HepG2 (cell line): ENCODE measurements at regions not wholly inside any gene's neighbourhood (a gene's known extent, or its start where the extent isn't known, plus 50 kb on each side); places are given as distances from the start of the nearest gene placed in this dataset.

Experiments
- ATAC-seq: fragments of 200-7000 bp; cut with Tn5 transposase; 3 replicates; pipeline ENCODE4 v1.9.1; 2020; ENCODE audit warnings: mild to moderate bottlenecking, moderate library complexity
- BruUV-seq: library from RNA; stranded (reverse); fragments of 400-500 nt; replicated peaks from 2 replicates; lab custom pipeline; 2021; lab: Mats Ljungman, UMichigan
- CTCF ChIA-PET: fragments of 300-600 bp; formaldehyde crosslinking; extraction: SDS; loops from one replicate; lab custom pipeline; 2021; ENCODE audit warnings: low total read pairs, inconsistent platforms, low intra/inter-chr PET ratio; lab: Yijun Ruan, JAX
- POLR2A ChIA-PET: fragments of 350-600 bp; sonication (Branson Sonifier 250); formaldehyde crosslinking; loops from one replicate; lab custom pipeline; 2020; ENCODE audit warnings: antibody characterized with exemption, inconsistent platforms; lab: Yijun Ruan, JAX
- DNase-seq: peaks from one replicate; pipeline ENCODE4 v3.0.0-alpha.2; 2015; ENCODE audit warnings: low spot score
- FAIRE-seq: peaks from 3 replicates; lab custom pipeline; 2011; peaks lifted over from hg19 to GRCh38; lab: Jason Lieb, UNC
- H2AFZ ChIP-seq: one replicate; pipeline ENCODE4 v1.6.1; 2011; ENCODE audit warnings: low read length, inconsistent platforms
- H3K27ac ChIP-seq: fragments of 300-600 bp; 3 replicates; pipeline ENCODE4 v1.8.0; 2011; ENCODE audit warnings: mixed run types, mild to moderate bottlenecking, mixed read lengths, low read length, inconsistent platforms; ENCODE audit not compliant: insufficient read depth; ENCODE audit errors: extremely low read length
- H3K27me3 ChIP-seq, 2 experiments: fragments of 200-600 bp in 1 of 2; 2 replicates in 1 of 2; 3 replicates in 1 of 2; pipeline versions ENCODE4 v1.6.0 to v1.8.0; 2011; ENCODE audit warnings: low read length in 2 of 2, mild to moderate bottlenecking in 2 of 2, moderate library complexity in 2 of 2, inconsistent platforms in 1 of 2; ENCODE audit not compliant: insufficient read depth in 2 of 2, control insufficient read depth in 1 of 2
- H3K36me3 ChIP-seq, 2 experiments: fragments of 200-600 bp in 1 of 2; replicated peaks in 1 of 2; 2 replicates in 1 of 2; 3 replicates in 1 of 2; pipeline versions ENCODE4 v1.5.1 to v1.8.0; 2011; ENCODE audit warnings: low read length in 2 of 2, inconsistent platforms in 1 of 2; ENCODE audit not compliant: insufficient read depth in 2 of 2, control insufficient read depth in 1 of 2
- H3K4me1 ChIP-seq: 2 replicates; pipeline ENCODE4 v1.5.1; 2012; ENCODE audit warnings: low read length, inconsistent platforms; ENCODE audit not compliant: insufficient read depth
- H3K4me2 ChIP-seq: 2 replicates; pipeline ENCODE4 v1.6.0; 2011; ENCODE audit warnings: low read depth, low read length, inconsistent platforms
- H3K4me3 ChIP-seq, 3 experiments: fragments of 200-600 bp in 1 of 3; sonication (generic), shearing (Covaris generic) in 1 of 3; replicated peaks in 1 of 3; 2 replicates each; pipeline ENCODE4 v1.5.1; 2011 to 2016; ENCODE audit warnings: low read length in 3 of 3, inconsistent platforms in 2 of 3, low read depth in 2 of 3, mild to moderate bottlenecking in 2 of 3, control low read depth in 1 of 3, mixed read lengths in 1 of 3; ENCODE audit not compliant: insufficient read depth in 1 of 3
- H3K79me2 ChIP-seq: one replicate; pipeline ENCODE4 v1.6.1; 2011; ENCODE audit warnings: low read length, inconsistent platforms; ENCODE audit not compliant: insufficient read depth
- H3K9ac ChIP-seq: 2 replicates; pipeline ENCODE4 v1.6.0; 2011; ENCODE audit warnings: mild to moderate bottlenecking, low read depth, low read length, inconsistent platforms; ENCODE audit not compliant: insufficient read depth
- H3K9me3 ChIP-seq: 2 replicates; pipeline ENCODE4 v1.5.1; 2012; ENCODE audit warnings: mild to moderate bottlenecking, low read length
- H4K20me1 ChIP-seq: 2 replicates; pipeline ENCODE4 v1.6.0; 2011; ENCODE audit warnings: inconsistent platforms, mild to moderate bottlenecking, low read length, moderate library complexity; ENCODE audit not compliant: insufficient read depth
- FOXA1 ChIP-seq, 2 experiments: fragments of 450-650 bp in 1 of 2; sonication (generic) in 1 of 2; formaldehyde crosslinking in 1 of 2; IDR thresholded peaks; 2 replicates each; pipeline versions ENCODE4 v1.4.0 to v1.6.1; 2016 to 2020; ENCODE audit warnings: missing genetic modification reagents in 1 of 2
- GPN1 ChIP-seq: sonication (generic); formaldehyde crosslinking; IDR thresholded peaks from 2 replicates; pipeline ENCODE4 v1.5.1; 2020; ENCODE audit warnings: missing genetic modification reagents, borderline replicate concordance
- HNF4A ChIP-seq: sonication (generic); formaldehyde crosslinking; IDR thresholded peaks from 2 replicates; pipeline ENCODE4 v1.4.0; 2020; ENCODE audit warnings: missing genetic modification reagents
- MEIS1 ChIP-seq: sonication (generic); formaldehyde crosslinking; IDR thresholded peaks from 2 replicates; pipeline ENCODE4 v1.9.0; 2021; ENCODE audit warnings: mild to moderate bottlenecking, missing genetic modification reagents, moderate library complexity, borderline replicate concordance
- NR3C1 ChIP-seq: sonication (generic); formaldehyde crosslinking; IDR thresholded peaks from 2 replicates; pipeline ENCODE4 v1.4.0; 2020; ENCODE audit warnings: missing genetic modification reagents
- RBAK ChIP-seq: sonication (generic); formaldehyde crosslinking; IDR thresholded peaks from 2 replicates; pipeline ENCODE4 v1.5.1; 2020; ENCODE audit warnings: mild to moderate bottlenecking, missing genetic modification reagents
- SUZ12 ChIP-seq: fragments of 150-350 bp; IDR thresholded peaks from 2 replicates; pipeline ENCODE4 v1.6.1; 2014; ENCODE audit warnings: low read depth, low read length
- YEATS4 ChIP-seq: sonication (generic); formaldehyde crosslinking; IDR thresholded peaks from 2 replicates; pipeline ENCODE4 v1.4.0; 2020; ENCODE audit warnings: missing genetic modification reagents, borderline replicate concordance
- ZMYM4 ChIP-seq: sonication (generic); formaldehyde crosslinking; IDR thresholded peaks from 2 replicates; pipeline ENCODE4 v1.8.1; 2023; ENCODE audit warnings: mild to moderate bottlenecking, missing genetic modification reagents
- ZNF30 ChIP-seq: sonication (generic); formaldehyde crosslinking; IDR thresholded peaks from 2 replicates; pipeline ENCODE4 v1.5.0; 2020; ENCODE audit warnings: mild to moderate bottlenecking, missing genetic modification reagents
- ZNF441 ChIP-seq: sonication (generic); formaldehyde crosslinking; IDR thresholded peaks from 2 replicates; pipeline ENCODE4 v1.7.0; 2021; ENCODE audit warnings: missing genetic modification reagents, borderline replicate concordance
- ZNF468 ChIP-seq: sonication (generic); formaldehyde crosslinking; IDR thresholded peaks from 2 replicates; pipeline ENCODE4 v1.8.0; 2022; ENCODE audit warnings: mild to moderate bottlenecking, moderate library complexity, missing genetic modification reagents
- ZNF687 ChIP-seq: sonication (generic); formaldehyde crosslinking; IDR thresholded peaks from 2 replicates; pipeline ENCODE4 v1.5.1; 2020; ENCODE audit warnings: mild to moderate bottlenecking, missing genetic modification reagents, moderate library complexity
- ZNF749 ChIP-seq: sonication (generic); formaldehyde crosslinking; IDR thresholded peaks from 2 replicates; pipeline ENCODE4 v1.8.0; 2022; ENCODE audit warnings: mild to moderate bottlenecking, missing genetic modification reagents, moderate library complexity, borderline replicate concordance
- ZNF772 ChIP-seq: sonication (generic); formaldehyde crosslinking; IDR thresholded peaks from 2 replicates; pipeline ENCODE4 v1.5.0; 2020; ENCODE audit warnings: mild to moderate bottlenecking, missing genetic modification reagents
- ZNF788 ChIP-seq: sonication (generic); formaldehyde crosslinking; IDR thresholded peaks from 2 replicates; pipeline ENCODE4 v1.5.0; 2020; ENCODE audit warnings: mild to moderate bottlenecking, missing genetic modification reagents, borderline replicate concordance
- ZNF879 ChIP-seq: sonication (generic); formaldehyde crosslinking; IDR thresholded peaks from 2 replicates; pipeline ENCODE4 v1.8.1; 2023; ENCODE audit warnings: missing genetic modification reagents
- WGBS: methylation state at CpG from one replicate; pipeline ENCODE4 v1.1.6; 2017; ENCODE audit warnings: low lambda C conversion rate; 5-methylcytosine and 5-hydroxymethylcytosine counted together
- in situ Hi-C: cut with HindIII; loops from 2 replicates; pipeline ENCODE4 v1.10.0; 2017; ENCODE audit warnings: low pct_unique_long_range_greater_than_20kb; ENCODE audit not compliant: extremely low pct_ligation_motif_present
- intact Hi-C: fragments of 100-400 bp; cut with micrococcal nuclease; formaldehyde crosslinking; loops from one replicate; pipeline ENCODE4 v1.10.0; 2022; ENCODE audit not compliant: unreplicated experiment

- intact Hi-C loops = no loop called here
- Histone ChIP-seq H3K27me3 (no peaks in the 10 kb centered on the region; a peak in 1 of 5 replicates), H2AFZ (no peak overlapping the region), H3K4me2 (no peak overlapping the region), H3K36me3 (no peaks in the 10 kb centered on the region), H3K9me3 (no peaks in the 10 kb centered on the region), H3K27ac (no peak overlapping the region), H3K9ac (no peak overlapping the region), H3K4me3 (no peak overlapping the region), H3K79me2 (no peaks in the 10 kb centered on the region), H3K4me1 (no peaks in the 10 kb centered on the region), H4K20me1 (no peaks in the 10 kb centered on the region)
- ChIA-PET CTCF (no interaction called here), POLR2A (no interaction called here)
- FAIRE-seq = no peak
- in situ Hi-C loops = no loop called here
- no peak for DNase-seq
- 21% methylated on average over 6 of the region's 6 CpGs for WGBS
- peak; percentile 38; the same call in 1 of the 3 replicates for ATAC-seq
- TF ChIP-seq RBAK (CRISPR knock-in tag) = 0 out of 2 replicates have a peak, but pooled peaks have one; percentile 59
- no peak for TF ChIP-seq ZNF749 (CRISPR knock-in tag)
- BruUV-seq = no TSS peak
Measured at GRCh38 chr21:28729887-28730286, 262.8 kb downstream of the LTN1 start.

GRCh38 chr21:28727809-28728208 lies 264.9 kb downstream of the LTN1 start:
- ChIA-PET CTCF (no interaction called here), POLR2A (no interaction called here)
- Histone ChIP-seq H3K4me3 (no peak overlapping the region), H3K4me2 (no peak overlapping the region), H3K9ac (no peak overlapping the region), H3K36me3 (no peaks in the 10 kb centered on the region), H3K27ac (no peak overlapping the region), H2AFZ (no peak overlapping the region), H3K79me2 (no peaks in the 10 kb centered on the region), H3K27me3 (no peaks in the 10 kb centered on the region), H3K4me1 (no peaks in the 10 kb centered on the region), H4K20me1 (no peaks in the 10 kb centered on the region), H3K9me3 (no peaks in the 10 kb centered on the region)
- BruUV-seq = no TSS peak
- 13% methylated on average over 1 of the region's 1 CpG for WGBS
- no peak for ATAC-seq
- no peak for FAIRE-seq
- intact Hi-C loops = no loop called here
- no peak for DNase-seq
- in situ Hi-C loops = no loop called here
- TF ChIP-seq NR3C1 (no peak), ZNF772 (no peak), ZNF879 (CRISPR knock-in tag) (no peak), HNF4A (CRISPR knock-in tag) (no peak), YEATS4 (CRISPR knock-in tag) (no peak), MEIS1 (CRISPR knock-in tag) (no peak), ZNF468 (no peak), SUZ12 (no peak), GPN1 (CRISPR knock-in tag) (no peak), ZMYM4 (CRISPR knock-in tag) (no peak), ZNF441 (CRISPR knock-in tag) (no peak), FOXA1 (IDR thresholded peaks at IDR 0.05) (no peak), FOXA1 (CRISPR knock-in tag; IDR thresholded peaks at IDR 0.05) (no peak), ZNF30 (CRISPR knock-in tag) (no peak), ZNF687 (CRISPR knock-in tag) (no peak), ZNF788 (no peak)
